ENCODE measurements at regions not wholly inside any gene's neighbourhood (a gene's known extent, or its start where the extent isn't known, plus 50 kb on each side); places are given as distances from the start of the nearest gene placed in this dataset.

GRCh38 chr4:120973207-120973606, 50.7 kb upstream of the PRDM5 start:
- Histone ChIP-seq H3K27ac (ENCODE audit: extremely low read depth, low read depth, low read length) (no peak overlapping the region), H3K4me1 (ENCODE audit: control insufficient read depth, insufficient read depth, low read length) (no peaks in the 10 kb centered on the region), H3K9me3 (ENCODE audit: control insufficient read depth, insufficient read depth, low read depth, low read length) (no peaks in the 10 kb centered on the region), H3K36me3 (ENCODE audit: control insufficient read depth in 2 of 2, insufficient read depth in 1 of 2, low read length in 2 of 2) (no peaks in the 10 kb centered on the region), H3K4me3 (ENCODE audit: low read depth, low read length) (no peak overlapping the region)
- TF ChIP-seq BCL11A (tag by site-specific recombination; IDR thresholded peaks at IDR 0.05; ENCODE audit: low read depth) (no peak), PRDM4 (tag by site-specific recombination; IDR thresholded peaks at IDR 0.05) (no peak), ZNF654 (tag by site-specific recombination; IDR thresholded peaks at IDR 0.05; ENCODE audit: low read depth) (no peak), ZNF488 (tag by site-specific recombination; IDR thresholded peaks at IDR 0.05) (no peak), PBX3 (CRISPR knock-in tag; IDR thresholded peaks at IDR 0.05) (no peak), ZNF292 (tag by site-specific recombination; IDR thresholded peaks at IDR 0.05; ENCODE audit: borderline replicate concordance, low read depth) (no peak), ZSCAN5A (tag by site-specific recombination; IDR thresholded peaks at IDR 0.05) (no peak), MEIS1 (CRISPR knock-in tag; IDR thresholded peaks at IDR 0.05; ENCODE audit: borderline replicate concordance) (no peak), GLI4 (tag by site-specific recombination; IDR thresholded peaks at IDR 0.05) (no peak), ZNF610 (tag by site-specific recombination; IDR thresholded peaks at IDR 0.05; ENCODE audit: borderline replicate concordance) (no peak)
- ChIA-PET POLR2A (no interaction called here), CTCF (no interaction called here)

All from HEK293 (cell line).